ENCODE measurements at regions not wholly inside any gene's neighbourhood (a gene's known extent, or its start where the extent isn't known, plus 50 kb on each side); places are given as distances from the start of the nearest gene placed in this dataset.
A peak's percentile ranks its signal among the peaks of the same experiment; 100 is the strongest.
"Not testable (repeated sequence)": the region's sequence is repeated elsewhere in the genome, so short reads cannot be mapped to it uniquely, and the experiment has no call there.

DNA sequence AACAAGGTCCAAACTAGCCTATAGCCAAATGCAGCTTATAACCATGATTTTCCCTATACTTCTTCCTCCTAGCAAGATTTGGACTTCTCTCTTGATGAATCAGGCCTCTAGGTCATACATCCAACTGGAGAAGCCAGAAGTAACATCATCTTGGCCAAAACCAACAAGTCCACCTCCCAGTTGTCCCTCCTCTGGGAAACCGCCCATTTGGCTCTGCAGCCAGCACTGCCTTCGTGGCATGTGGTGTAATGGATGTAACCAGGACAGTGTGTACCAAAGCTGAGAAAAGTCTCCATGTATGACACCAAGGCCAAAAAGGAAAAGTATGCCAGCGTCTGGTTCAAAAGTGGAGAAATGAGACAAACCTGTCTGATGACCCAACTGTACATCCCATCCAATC, 59.3 kb upstream of the VASH1 start:
- DNase-seq = no peak

DNA sequence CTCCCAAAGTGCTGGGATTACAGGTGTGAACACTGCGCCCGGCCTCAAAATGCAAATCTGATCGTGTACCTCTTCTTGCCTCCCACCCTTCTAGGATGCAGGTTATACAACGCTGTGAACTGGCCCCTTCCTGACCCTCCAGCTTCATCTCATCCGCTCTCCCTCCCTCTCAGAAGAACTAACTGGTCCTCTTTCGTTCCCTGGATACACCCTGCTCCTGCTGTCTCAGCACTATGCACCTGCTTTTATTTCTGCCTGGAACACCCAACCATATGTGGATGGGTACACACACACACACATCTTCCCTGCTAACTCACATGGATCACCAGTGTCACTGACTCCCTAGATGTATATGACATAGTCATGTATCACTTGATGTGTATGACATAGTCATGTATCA, 56.1 kb upstream of the VASH1 start:
- DNase-seq = no peak

DNA sequence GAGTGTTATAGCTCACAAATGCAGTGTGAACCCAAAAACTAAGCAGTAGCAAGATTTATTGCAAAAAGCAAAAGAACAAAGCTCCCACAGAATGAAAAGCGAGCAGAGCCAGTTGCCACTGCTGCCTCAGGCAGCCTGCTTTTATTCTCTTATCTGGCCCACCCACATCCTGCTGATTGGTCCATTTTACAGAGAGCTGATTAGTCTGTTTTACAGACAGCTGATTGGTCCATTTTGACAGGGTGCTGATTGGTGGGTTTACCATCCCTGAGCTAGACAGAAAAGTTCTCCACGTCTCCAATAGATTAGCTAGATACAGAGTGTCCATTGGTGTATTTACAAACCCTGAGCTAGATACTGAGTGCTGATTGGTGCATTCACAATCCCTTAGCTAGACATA, 55.1 kb upstream of the VASH1 start:
- not testable (repeated sequence) for DNase-seq

DNA sequence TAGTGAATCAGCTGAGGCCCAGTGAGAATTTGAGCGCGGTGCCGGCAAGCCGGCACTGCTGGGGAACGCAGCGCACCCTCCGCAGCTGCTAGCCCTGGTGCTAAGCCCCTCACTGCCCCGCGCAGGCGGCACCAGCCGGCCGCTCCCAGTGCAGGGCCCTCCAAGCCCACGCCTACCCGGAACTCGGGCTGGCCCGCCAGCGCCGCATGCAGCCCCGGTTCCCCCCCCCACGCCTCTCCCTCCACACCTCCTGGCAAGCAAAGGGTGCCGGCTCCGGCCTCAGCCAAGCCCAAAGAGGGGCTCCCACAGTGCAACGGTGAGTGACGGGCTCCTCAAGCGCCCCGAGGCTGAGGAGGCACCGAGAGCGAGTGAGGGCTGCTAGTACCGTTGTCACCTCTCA, 54.5 kb upstream of the VASH1 start:
- DNase-seq = no peak

DNA sequence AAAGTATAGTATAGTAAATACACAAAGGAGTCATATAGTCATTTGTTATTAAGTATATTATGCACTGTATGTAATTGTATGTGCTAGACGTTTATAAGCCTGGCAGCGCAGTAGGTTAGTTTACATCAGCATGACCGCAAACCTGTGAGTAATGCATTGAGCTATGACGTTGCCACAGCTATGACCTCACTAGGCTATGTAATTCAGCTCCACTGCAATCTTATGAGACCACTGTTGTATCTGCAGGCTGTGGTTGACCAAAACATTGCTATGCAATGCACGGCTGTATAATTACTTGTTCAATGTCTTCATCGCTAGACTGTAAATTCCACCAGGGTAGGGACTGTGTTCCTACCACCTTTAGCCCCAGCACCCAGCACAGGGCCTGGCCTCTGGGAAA, 53.2 kb upstream of the VASH1 start:
- no peak for DNase-seq

DNA sequence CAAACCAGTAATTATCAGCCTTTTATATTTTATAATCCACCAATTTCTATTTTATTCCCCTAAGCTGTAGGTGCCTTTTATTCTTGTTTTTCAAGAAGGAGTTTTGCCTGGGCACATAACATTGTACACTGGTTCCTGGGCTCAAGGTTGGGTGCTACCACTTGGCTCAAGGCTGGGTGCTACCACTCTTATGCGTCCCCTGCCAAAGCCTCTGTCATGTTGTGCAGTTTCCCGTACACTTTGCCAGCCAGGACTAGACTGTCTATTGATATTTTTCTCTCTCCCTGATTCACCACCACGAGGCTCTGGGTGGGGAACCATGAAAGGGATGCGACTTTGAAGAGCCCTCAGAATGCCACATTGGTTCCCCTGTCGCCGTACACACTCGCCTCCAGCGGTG, 52.5 kb upstream of the VASH1 start:
- no peak for DNase-seq

DNA sequence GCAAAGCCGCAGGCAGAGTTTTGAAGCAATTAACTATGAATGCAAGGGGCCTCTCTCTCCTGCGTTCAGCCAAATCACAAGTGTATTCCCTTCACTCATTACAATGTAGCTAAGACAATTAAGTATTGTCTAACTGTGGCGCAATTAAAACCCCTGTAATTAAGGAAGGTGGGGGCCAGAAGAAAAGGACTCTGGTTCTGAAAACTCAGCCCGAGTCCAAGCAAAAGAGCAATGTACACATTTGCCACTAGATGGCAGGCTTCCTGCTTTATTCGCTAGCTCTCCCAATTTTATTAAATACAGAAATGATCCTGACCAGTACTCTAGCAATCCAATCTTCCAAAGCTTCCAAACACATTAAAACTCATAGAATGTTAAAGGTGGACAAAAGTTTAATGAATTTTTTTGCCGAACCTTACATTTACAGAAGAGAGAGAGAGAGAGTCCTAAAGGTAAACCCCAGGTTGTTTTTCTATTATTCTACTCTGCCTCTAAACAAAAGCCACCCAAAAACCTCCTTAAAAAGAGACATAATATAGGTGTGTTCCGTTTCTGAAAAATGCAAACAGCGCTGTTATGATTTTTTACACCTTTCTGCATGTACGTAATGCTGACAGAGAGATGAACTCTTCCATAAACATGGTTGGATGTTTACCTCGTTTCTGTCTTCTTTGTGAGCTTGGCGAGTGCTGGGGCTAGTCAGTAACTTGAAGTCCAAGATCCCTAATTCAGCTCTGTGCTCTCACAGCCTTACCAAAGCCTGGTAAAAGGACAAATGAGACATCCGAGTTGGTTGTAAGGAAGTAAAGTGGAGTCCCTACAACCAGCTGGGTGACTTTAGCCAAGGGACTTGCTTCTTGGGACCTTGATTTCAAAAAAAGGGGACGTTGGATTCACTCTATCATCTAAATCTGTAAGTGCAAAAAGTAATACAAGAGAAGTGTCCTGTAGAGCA, 50.9 kb upstream of the VASH1 start:
- DNase-seq = peak in 1 of 2 experiments; percentile 31

Measured in NCI-H1930 (cell line).